ENCODE measurements at regions not wholly inside any gene's neighbourhood (a gene's known extent, or its start where the extent isn't known, plus 50 kb on each side); places are given as distances from the start of the nearest gene placed in this dataset.

DNA sequence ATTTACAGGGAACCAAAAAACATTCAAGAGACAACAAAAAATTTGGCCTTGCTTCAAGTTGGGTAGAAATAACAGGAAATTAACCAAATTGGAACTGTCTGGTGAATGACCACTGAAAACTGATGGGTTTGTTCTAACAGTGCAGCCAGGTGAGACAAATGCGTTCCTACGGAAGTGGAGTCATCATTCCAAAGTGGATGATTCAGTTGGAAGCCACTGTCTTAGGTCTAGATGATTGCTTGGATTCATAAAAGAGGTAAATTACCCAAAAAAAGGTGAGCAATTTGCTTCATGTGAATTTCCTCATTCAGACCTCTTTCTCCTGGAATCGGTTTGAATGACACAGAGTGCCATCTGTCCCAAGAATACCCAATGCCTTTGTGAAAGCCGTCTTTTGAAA, 87.1 kb upstream of the IPO5 start:
- TF ChIP-seq, protein P1, sequence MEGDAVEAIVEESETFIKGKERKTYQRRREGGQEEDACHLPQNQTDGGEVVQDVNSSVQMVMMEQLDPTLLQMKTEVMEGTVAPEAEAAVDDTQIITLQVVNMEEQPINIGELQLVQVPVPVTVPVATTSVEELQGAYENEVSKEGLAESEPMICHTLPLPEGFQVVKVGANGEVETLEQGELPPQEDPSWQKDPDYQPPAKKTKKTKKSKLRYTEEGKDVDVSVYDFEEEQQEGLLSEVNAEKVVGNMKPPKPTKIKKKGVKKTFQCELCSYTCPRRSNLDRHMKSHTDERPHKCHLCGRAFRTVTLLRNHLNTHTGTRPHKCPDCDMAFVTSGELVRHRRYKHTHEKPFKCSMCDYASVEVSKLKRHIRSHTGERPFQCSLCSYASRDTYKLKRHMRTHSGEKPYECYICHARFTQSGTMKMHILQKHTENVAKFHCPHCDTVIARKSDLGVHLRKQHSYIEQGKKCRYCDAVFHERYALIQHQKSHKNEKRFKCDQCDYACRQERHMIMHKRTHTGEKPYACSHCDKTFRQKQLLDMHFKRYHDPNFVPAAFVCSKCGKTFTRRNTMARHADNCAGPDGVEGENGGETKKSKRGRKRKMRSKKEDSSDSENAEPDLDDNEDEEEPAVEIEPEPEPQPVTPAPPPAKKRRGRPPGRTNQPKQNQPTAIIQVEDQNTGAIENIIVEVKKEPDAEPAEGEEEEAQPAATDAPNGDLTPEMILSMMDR (IDR thresholded peaks at IDR 0.05) = no peak
- no peak for TF ChIP-seq ZFX (IDR thresholded peaks at IDR 0.05; ENCODE audit: borderline replicate concordance)

Data from 22Rv1 (cell line).